HG03460 (cell line): ENCODE measurements at regions not wholly inside any gene's neighbourhood (a gene's known extent, or its start where the extent isn't known, plus 50 kb on each side); places are given as distances from the start of the nearest gene placed in this dataset.

Source experiments
- ATAC-seq: cut with Tn5 transposase; IDR thresholded peaks from one replicate; pipeline ENCODE4 v1.9.1; 2021; ENCODE audit not compliant: unreplicated experiment

DNA sequence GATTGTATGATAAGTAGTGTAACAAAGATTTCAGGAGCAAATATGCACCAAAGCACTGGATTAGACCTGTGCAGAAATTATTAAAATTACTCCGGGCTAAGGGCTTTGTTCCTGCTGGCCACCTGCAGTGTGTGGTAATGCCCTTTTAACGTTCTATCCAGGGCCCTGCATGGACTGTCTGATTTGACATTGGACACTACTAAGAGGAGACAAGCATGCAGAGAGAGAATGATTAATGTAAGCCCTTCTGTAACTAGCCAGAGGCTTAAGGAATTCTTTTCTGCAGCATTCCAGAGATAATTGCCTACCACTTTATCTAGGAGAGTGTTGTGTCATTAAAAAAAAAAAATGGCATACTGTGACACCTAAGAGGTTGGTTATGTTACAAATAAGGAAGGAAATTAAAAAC lies 117.0 kb downstream of the PCDH7 start:
- no peak for ATAC-seq

- ATAC-seq = no peak
Measured at GRCh38 chr4:30837861-30838260, 117.7 kb downstream of the PCDH7 start.

GRCh38 chr4:30838331-30838730 lies 118.2 kb downstream of the PCDH7 start:
- ATAC-seq = no peak

- no peak for ATAC-seq
Measured at GRCh38 chr4:30839583-30840520, 119.7 kb downstream of the PCDH7 start.

GRCh38 chr4:30840571-30840970 lies 120.4 kb downstream of the PCDH7 start:
- ATAC-seq = no peak

- ATAC-seq = no peak
Measured at GRCh38 chr4:30842142-30842541, 122.0 kb downstream of the PCDH7 start.

- ATAC-seq = no peak
Measured at GRCh38 chr4:30842689-30843088, 122.5 kb downstream of the PCDH7 start.

GRCh38 chr4:30844861-30845582 lies 124.9 kb downstream of the PCDH7 start:
- no peak for ATAC-seq

- ATAC-seq = no peak
Measured at GRCh38 chr4:30847167-30847566, 127.0 kb downstream of the PCDH7 start.

DNA sequence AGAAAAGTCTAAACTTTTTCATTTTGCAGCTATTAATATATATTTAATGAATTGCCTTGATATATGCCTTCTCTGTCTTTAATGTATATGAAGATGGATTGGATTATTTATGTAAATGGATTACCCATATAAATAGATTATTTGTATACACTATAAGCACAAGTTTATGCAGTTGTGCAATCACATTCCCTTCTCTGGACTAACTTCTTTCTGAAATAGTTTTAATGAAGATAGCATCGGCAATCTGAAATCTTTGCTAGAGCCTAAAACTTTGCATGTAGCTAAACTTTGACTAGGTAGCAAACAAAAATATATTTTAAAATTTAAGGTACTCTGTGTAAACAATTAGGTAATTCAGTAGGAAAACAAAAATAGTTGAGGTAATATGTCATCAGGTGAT lies 127.8 kb downstream of the PCDH7 start:
- no peak for ATAC-seq

GRCh38 chr4:30854531-30854930 lies 134.4 kb downstream of the PCDH7 start:
- ATAC-seq = no peak

DNA sequence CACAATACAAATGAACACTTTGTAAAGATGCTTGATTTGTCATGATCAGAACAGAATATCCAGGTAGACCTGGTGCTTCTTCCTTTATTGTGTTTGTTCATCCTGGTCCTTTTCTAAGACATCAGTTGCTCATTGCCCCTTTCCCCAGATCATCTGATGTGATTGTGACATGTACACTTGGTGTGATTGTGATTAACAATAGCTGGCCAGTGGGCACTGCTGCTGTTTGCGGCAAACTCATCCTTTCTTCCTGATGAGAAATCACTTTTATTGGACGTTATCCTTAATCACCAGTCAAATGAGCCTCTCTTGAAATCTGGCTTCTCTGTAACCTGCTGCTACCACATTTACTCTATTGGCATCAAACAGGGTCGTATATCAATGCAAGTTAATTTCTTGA lies 135.1 kb downstream of the PCDH7 start:
- ATAC-seq = no peak

- no peak for ATAC-seq
Measured at GRCh38 chr4:30856795-30857564, 136.8 kb downstream of the PCDH7 start.

DNA sequence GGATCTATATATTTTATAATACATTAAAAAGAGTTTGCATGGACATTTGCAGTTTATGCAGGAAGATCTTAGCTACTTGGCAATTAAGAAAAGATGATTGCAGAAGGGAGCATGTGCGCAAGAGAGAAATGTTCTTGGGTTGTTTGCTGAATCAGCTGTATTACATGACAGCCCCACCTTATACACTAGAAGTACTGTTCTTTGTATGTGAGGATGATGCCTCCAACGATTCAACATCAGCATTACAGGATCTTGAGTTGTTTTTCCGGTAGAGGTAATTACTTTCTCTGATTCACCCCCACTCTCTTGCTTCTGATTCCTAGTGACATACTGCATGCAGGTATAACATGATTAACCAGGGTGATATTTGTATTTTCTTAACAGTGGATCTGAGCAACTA lies 140.8 kb downstream of the PCDH7 start:
- no peak for ATAC-seq

GRCh38 chr4:30862196-30862595 lies 142.0 kb downstream of the PCDH7 start:
- no peak for ATAC-seq

- no peak for ATAC-seq
Measured at GRCh38 chr4:30863021-30863420, 142.9 kb downstream of the PCDH7 start.

- no peak for ATAC-seq
Measured at GRCh38 chr4:30865691-30866090, 145.5 kb downstream of the PCDH7 start.

DNA sequence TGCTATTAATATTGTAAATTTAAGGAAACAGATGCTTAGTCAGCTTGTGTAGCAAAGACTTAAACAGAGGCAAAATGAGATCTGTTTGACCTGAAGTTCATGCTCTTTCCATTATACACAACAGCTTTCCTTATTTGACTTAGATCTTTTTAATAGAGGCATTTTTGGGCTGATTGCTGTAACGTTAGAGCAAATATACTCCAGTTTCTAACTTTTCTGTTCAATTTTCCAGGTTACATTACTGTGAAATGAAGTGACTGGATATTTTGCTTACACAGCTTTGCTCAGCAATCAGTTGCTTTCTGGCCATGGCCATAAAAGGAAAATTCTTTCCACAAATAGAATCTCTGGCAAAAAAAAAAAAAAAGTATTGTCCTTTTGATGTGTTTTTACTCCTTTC lies 146.2 kb downstream of the PCDH7 start:
- ATAC-seq = no peak

GRCh38 chr4:30866907-30867306 lies 146.7 kb downstream of the PCDH7 start:
- no peak for ATAC-seq

DNA sequence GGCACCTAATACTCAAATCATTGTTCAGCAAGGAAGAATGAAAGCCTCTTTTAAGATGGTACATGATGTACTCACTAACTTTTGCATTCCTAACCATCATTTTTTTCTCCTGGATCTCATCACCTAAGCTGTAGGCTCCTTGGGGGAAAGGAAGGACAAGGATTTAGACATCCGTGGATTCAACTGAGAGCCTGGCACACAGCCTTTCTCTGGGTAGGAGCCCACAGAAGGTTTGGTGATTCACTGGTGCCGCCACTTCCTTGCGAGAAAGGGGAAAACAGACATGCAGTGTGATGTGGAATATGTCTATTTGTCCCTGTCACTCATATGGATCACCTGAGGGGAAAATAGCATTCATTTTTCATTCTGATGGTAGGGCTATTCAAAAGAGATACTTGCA lies 147.3 kb downstream of the PCDH7 start:
- ATAC-seq = no peak

DNA sequence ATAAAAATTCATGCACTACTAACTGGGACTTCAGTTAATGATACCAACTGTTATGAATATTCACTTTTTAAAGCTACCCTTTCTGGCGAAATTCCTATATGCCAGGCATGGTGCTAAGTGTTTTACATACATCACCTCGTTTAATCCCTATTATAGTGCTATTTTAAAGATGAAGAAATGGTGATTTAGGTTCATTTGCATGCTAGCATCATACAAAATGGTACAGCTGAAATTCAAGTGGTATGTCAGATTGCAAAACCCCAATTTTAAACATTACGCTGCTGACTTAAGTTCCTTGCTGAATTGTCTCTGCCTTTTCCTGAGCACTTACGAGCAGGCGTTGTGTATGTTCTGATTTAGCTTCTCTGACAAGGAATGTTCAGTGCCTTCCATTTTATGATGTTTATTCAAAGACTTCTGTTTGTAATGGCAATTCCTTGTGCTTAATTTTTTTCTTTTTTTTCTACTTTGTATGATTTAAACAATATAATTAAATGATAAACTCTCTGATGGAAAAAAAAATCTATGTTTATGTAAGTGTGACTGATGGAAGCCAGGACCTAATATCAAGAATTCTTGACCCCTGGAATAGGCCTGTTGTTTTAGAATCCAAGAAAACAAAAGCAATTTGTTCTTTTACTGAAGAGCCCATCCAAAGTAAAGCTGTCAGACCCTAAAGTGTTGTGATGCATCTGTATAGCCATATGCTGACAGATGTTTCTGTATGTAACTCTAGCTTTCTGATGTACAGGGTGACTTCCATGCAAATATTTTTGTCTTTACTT lies 148.1 kb downstream of the PCDH7 start:
- ATAC-seq = no peak
